Activated effector memory CD4-positive, alpha-beta T cell treated with Interleukin-2 at 50 U/mL for 16 hours (primary cell): ENCODE measurements at regions not wholly inside any gene's neighbourhood (a gene's known extent, or its start where the extent isn't known, plus 50 kb on each side); places are given as distances from the start of the nearest gene placed in this dataset.
"Not testable (repeated sequence)": the region's sequence is repeated elsewhere in the genome, so short reads cannot be mapped to it uniquely, and the experiment has no call there.

Source experiments
- DNase-seq: peaks from one replicate; pipeline ENCODE4 v3.0.0-alpha.2; 2020

DNA sequence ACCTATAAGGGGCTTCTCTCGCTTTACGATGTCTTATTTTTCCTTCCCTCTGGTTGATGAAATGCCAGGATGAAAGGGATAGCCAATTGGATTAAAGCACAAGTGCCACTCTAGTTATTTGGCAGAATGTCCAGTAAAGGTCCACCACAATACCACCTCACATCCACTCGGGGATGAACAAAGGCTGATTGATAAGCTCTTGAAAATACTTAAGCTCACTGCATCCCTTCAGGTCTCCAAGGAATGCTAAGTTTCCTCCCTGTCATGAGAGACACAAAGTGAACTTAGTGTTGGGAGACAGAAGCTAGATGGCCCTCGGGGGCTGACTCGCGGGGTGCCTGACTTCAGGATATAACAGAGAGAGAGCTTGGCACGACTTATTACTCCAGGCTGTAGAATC is 185.9 kb upstream of the ZNF644 start:
- DNase-seq, result not testable (repeated sequence)

DNA sequence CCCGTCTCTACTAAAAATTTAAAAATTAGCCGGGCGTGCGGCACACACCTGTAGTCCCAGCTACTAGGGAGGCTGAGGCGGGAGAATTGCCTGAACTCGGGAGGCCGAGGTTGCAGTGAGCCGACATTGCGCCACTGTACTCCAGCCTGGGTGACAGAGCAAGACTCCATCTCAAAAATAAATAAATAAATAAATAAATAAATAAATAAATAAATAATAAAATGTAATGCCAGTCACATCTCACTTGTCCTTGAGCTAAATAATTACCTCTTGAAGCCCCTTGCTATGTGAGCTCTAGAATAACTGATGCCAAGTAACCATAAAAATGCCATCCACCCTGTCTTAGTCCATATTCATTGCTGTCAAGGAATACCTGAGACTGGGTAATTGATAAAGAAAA is 182.3 kb upstream of the ZNF644 start:
- not testable (repeated sequence) for DNase-seq

DNA sequence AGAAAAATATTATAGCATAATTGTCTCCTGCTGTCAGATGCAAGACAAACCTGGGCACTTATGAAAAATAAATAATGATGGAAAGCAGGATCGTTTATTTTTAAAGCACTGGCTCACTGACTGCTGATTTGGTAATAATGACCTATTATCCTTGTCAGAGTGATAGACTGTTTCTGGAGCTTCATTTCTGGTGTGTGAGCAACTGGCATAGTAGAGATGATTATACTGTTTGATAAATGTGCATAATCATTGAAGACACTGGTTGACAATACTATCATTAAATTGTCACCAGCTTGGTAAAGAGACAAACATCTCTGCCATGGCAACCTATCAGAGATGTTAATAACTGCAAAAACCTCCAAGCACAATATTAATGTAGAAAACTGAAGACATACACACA is 179.9 kb upstream of the ZNF644 start:
- no peak for DNase-seq

DNA sequence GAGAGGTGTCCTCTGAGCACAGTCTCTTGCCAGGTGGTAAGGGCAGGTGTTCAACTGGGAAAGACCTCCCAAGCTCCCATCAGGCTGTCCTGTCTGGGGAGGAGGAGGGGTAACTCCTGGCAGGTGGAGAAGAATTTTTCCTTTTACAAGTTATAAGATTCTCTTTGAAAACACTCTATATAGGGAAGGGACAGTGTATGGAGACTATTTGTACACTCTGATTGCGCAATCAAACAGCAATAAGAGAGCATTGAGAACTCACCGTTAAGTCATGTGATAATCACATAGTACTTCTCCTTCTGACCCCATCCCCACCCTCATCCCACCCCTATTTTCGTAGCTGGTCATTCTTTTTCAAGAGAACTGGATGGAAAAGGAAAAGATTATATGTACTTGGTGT is 179.3 kb upstream of the ZNF644 start:
- no peak for DNase-seq

DNA sequence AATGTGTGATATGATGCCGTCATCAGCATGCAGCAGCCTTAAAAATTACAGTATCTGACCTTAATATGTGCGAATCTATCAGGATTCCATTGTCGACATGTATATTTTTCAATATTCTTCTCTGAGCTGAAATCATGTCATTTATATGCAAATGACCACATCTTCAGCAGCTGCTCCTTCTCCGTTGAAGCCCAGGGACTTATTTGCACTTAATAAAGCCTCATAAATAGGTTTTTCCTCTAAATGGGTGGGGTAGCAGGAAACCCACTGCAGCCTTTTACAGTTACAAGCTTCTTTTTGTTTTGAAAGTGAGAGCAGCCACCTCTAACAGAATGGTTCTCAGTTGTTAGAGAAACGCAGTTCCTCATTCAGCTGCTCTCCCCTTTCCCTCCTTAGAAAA is 178.8 kb upstream of the ZNF644 start:
- no peak for DNase-seq

DNA sequence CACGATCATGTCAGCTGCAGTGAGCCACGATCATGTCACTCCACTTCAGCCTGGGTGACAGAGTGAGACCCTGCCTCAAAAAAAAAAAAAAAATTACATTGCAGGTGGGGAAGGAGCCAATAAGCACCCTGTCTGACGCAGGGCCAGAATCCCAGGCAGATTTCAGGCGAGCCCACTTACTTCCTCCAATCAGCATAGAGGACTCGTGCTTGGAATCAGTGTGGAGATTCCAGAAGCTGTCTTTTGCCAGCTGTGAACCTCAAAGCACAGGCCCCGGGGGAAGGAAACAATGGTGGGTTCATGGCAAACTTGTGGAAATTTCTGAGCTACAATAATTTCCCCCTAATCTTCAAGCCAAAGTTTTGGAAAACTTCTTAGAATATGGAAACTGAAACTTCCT is 178.2 kb upstream of the ZNF644 start:
- no peak for DNase-seq

DNA sequence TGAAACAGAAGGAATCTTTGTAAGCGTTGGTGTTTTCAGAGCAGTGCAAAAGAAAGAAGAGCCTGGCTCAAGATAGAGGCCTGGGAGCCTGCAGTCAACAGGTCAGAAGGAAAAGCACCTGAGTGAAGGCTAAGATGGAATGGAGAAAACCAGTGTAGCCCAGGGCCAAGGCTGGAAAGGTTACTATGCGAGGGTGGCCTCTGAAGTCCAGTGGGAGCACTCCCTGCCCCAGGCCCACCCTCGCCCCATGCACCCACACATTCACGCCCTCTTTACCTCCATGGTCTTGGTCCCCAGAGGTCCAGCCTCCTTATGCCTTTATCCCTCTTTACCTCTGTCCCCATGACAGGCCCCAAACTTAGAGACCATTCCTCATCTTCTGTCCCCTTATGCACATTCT is 169.2 kb upstream of the ZNF644 start:
- no peak for DNase-seq

DNA sequence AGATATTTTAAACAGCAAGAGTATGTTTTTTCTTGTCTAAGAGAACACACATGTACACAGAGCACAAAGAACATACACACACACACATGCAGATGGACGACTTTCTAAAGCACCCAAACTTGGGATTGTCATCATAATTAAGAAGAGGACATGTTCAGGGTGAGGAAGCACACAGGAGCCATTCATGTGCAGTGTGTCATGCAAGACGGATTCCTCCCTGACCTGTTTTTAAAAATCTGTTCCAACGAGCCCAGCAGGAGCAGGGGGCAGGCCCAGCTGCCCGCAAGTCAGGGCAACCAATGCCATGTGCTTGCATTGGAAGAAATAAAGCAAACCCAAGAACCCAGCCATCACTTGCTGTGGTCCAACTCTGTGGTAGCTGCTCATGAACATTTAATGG is 167.3 kb upstream of the ZNF644 start:
- DNase-seq, result no peak

DNA sequence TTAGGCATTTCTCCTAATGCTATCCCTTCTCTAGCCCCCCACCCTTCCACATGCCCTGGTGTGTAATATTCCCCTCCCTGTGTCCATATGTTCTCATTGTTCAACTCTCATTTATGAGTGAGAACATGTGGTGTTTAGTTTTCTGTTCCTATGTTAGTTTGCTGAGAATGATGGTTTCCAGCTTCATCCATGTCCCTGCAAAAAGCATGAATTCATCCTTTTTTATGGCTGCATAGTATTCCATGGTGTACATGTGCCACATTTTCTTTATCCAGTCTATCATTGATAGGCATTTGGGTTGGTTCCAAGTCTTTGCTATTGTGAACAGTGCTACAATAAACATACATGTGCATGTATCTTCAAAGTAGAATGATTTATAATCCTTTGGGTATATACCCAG is 161.0 kb upstream of the ZNF644 start:
- not testable (repeated sequence) for DNase-seq

DNA sequence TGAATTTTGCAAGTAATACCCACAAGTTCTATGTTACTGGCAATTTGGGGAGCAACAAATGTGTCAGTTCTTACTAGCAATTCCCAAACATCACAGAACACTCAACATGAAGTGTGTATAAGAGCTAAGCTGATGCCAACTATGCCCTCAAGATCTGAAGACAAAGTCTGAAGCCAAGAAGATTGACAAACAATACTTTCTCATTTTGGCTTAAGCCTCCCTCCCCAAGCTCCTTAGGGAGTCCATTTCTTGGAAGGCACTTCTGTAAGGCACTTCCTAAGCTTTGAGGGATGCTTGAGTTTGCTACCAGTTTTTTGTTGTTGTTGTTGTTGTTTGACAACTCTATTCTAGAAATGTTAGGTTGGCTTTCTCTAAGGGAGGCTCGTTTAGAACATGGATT is 154.4 kb upstream of the ZNF644 start:
- no peak for DNase-seq

DNA sequence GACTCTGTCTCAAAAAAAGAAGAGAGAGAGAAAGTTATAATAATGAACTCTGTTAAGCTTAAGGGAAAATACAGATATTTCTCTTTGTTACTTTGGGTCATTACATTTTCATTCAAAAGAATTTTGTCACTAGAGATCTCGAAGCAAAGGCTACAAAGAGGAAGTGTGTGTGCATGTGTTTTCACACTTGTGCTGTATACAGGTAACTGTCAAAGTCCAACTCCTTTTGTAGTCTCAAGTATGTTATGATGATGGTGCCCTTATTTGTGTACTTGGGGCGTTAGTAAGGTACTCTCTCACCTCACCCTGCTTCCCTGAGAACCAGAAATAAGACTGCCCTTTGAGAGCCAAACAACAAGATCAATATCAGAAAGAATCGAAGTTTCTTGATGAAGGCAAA is 152.9 kb upstream of the ZNF644 start:
- DNase-seq, result no peak

DNA sequence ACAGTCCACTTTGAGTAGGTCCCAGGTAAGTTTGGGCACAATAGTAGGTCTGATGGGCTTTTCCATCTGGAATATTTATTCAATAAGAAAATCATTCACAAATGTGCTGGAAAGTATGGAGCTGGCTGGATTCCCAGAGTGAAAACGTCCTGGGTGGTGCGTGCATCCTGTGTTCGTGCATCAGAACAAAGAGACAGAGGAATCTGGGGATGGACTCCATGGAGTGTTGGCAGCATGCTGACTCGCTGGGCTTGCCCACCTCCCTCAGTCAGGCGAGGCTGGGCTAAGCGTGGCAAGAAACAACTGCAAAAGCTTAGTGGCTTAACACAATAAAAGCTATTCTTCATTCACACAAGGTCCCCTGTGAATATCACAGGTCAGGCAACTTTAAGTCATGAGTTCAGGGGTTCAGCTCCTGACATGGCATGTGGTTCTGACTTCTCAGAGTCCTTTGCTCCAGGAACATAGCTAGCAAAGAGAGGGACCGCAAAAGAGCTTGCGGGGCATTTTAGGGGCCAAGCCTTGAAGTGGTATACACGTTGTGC is 151.6 kb upstream of the ZNF644 start:
- no peak for DNase-seq

DNA sequence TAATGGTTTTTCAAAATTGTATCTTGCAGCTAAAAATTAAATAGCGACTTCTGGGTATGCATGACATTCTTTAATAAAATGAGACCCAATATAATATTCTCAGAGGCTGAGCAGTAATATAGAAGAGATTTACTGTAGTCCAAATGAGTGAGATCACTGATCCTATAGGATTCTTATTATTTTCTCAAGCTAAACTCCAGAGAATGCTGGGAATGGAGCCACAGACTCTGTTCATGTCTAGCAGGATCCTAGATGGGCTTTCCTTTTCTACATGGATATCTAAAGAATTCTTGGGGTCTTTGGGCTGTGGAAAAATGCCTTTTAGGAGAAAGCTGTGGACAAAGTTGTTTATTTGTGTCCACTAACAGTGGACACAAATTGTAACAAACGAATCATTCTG is 150.7 kb upstream of the ZNF644 start:
- DNase-seq, result no peak

DNA sequence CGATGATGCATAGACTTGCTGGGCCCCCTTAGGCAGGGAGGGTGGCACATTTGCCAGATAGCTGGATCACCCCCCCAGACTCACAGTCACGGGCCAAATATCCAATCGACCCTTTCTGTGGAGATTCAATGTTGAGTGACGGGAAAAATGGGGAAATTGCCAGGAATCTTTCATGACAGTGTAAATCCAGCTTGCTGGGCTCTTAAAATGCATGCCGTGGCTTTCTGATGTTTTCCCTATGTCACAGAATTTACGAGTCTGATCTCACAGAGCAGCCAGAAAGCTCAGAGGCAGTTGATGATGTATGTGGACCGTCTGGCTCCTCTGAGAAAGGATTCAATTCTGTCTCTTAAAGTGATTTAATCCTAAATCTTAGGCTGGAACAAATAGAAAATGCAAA is 150.1 kb upstream of the ZNF644 start:
- DNase-seq, result no peak

DNA sequence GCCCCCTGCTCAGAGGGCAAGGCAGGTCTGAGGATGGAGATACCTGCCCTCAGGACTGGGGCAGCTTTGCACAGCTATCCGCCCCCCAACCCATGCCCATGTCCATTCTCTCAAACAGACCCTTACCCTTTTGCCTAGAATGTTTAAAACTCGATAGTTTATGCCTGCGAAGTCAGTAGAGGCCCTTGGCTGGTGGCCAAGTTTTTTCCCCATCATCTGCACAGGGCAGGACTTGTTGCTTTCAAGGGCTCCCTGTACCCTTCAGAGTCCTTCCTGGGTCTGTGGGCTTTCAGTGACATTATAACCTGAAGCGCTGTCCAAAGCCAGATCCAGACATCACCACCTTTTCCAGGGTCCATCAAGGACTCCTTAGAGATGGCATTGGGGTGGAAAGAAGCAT is 148.7 kb upstream of the ZNF644 start:
- no peak for DNase-seq

DNA sequence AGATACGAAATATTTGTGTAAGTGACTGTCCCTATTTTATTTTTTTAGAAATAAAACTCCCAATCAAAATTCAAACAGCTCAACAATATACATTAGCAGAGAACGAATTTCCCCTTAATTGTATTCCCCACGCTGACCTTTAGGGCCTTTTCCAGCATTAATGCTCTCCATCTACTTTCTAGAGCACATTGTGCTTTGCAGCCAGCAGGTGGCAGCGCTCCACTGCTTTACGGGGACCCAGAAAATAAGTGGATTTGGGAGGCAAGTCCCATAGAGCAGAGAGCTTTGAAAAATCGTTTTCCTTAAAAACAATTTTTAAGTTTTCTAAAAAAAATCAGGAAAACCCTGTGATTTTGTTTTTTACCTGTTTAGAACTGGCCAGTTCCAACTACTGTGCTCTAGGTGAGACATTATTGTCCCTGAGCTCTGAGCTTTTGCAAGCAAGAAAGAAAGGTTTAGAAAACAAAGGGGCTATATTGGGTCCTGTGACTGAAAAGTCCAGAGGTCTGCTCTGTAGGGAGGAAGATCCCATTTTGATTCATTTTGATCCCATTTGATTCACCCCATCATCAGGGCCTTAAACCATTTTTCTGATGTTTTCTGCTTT is 144.4 kb upstream of the ZNF644 start:
- DNase-seq, result no peak

DNA sequence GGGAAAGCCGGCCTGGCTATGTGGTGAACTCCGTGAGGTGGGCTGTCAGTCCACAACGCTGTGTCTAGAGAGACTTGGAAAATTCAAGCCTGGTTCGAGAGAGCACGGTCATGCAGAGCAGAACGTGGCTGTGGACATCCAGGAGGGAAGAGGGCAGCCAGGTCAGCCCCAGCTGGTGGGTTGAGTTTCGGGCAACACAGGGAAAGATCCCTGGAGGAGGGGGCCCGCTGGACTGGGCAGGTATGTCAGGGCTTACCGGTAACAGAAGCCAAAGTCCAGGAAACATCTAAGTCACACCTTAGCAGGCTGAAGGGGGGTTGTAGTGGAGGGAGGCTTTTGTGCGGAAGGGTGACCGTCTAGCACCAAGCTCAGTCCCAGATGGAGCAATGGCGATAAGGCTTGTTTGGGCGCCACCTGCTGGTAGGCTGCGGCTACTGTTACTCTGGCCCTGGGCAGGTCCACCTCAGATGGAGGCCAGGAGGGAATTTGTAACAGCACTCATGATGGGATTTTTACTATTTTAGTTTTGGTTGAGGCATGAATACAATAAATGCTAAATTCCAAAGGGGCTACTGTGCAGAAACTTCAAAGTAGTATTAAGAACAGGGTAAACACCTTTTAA is 143.3 kb upstream of the ZNF644 start:
- DNase-seq, result peak; percentile 44

DNA sequence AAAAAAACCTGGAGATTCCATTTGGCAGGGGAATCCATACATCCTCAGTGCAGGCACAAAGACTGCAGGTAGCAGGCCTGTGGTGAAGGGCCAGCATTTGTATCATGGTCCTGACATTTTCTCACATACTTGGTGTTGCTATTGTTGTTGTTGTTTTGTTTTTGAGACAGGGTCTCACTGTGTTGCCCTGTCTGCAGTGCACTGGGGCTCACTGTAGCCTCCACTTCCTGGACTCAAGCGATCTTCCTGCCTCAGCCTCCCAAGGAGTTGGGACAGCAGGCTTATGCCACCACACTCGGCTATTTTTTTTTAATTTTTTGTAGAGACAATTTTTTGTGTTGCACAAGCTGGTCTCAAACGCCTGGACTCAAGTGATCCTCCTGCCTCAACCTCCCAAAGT is 140.8 kb upstream of the ZNF644 start:
- DNase-seq, result no peak

DNA sequence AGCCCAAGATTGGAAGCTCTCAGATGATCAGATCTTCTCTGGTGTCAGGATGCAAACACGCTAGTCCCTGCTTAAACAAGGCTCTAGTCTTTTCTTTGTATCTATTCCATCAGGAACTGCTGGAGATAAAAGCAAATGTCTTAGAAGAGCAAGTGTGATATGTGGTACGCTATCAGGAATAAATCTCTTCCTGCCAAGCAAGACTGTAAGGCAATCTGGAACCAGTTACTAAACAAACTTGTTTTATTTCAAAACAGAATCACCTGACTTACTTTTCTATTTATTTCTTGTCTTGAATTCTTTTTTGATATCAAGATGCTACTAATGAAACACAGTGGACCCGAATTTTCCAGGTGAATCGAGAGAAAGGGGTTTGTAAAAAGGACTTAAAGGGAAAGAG is 139.9 kb upstream of the ZNF644 start:
- DNase-seq, result no peak

DNA sequence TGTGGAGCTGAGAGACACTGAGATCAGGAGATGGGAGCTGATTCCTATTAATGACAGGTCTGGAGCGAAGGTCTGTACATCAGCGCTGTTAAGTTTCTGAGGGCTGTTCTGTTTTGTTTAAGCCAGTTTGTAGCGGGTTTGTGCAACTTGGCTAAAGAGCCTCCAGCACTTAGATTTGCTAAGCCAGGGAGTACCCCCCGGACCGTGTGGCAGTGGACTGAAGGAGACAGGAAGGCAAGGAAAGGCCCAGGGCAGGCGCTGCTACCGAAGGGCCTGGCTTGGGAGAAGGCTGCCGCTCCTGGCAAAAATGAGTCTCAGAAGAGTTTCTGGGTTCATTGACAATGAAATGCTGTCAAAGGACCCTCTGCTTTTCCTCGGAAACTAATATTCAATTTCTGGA is 139.3 kb upstream of the ZNF644 start:
- no peak for DNase-seq

DNA sequence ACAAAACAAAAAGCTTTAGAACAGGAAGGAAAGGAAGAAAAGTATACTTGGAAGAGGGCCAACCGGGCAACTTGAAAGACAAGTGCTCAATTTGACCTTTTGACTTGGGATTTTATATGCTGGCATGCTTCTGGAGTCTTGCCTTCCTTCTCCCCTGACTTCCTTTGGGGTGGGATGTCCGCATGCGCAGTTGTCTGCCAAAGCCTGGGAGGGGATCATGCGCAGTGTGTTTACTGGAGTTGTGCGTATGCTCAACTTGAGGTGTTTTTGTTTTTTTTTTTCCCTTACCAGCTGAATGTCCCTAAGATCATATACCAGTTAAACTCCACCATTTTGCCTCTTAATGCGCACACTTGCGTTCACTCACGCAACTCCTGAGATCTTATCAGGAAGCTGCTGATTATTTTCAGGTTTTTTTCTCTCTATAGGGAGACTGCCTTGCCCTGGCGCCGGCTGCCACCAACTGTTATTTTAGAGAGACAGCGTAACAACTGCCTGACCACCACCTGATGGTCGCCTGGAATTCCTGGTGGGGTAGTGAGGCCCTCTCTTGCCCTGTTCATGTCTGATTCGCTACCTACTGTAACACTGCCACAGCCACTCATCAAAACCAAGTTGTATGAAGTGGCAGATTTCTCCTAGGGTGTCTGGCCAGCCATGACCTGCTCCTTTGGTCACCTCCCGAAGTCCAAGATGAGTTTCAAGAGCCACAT is 138.7 kb upstream of the ZNF644 start:
- no peak for DNase-seq

DNA sequence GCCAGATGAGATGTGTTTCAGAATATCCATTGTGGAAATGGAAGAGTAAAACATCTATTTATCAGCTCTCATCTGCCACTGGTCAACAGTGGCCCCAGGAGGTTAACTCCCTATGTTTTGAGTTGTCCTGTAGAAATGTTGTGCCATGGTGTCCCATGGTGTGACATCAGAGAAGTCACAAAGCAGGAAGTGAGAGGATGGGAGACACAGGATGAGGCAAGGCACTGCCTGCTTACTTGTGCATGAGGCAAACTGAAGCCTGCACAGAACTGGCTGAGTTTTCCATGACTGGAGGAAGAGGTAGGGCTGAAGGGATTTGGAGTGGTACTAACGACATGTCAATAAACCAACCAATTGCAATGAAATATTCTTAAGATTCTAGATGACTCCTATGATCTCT is 131.5 kb upstream of the ZNF644 start:
- DNase-seq, result no peak

DNA sequence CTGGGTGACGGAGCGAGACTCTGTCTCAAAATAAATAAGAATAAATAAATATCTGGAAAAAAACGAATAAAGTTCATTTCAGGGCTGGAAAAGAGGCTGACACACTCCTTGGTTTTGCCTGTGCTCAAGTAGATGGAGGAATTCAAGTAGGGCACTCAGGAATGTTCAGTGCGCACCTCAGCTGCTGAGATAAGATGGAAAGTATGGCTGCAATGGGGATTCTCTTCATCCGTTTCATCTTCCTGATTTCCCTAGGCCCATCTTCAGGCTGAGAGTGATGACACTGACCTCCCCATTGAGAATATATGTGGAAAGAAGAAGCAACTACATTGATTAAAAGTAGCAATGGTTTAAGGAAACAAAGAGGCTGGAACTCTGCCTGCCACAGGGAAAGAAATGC is 130.5 kb upstream of the ZNF644 start:
- DNase-seq, result no peak

DNA sequence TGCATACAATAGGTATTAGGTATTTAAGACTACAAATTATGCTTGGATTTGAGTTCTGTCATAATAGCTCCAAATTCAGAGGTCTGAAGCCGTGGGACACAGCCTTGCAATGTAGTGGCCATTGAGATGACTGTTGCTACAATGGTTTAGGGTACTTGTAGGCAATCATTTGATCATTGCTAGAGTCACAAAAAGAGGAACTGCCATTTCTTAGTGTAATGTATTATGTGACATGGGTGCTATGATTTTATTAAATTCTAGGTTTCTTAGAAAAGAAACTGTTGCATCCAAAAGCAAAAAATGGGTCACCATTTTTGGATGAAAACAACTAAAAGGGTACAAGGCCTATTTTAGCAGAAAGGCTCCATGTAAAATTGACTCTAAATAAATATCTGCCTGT is 129.9 kb upstream of the ZNF644 start:
- no peak for DNase-seq
